Uterus (tissue), 2 donors: ENCODE measurements at regions not wholly inside any gene's neighbourhood (a gene's known extent, or its start where the extent isn't known, plus 50 kb on each side); places are given as distances from the start of the nearest gene placed in this dataset.

ENCODE experiments used
- CTCF ChIP-seq, 4 experiments: fragments of 200-600 bp in 2 of 4; fragments of 450-650 bp in 2 of 4; sonication (generic) in 2 of 4; IDR thresholded peaks; one replicate each; pipeline ENCODE4 v1.5.1; 2016 to 2019; ENCODE audit warnings: antibody characterized with exemption in 4 of 4, mild to moderate bottlenecking in 2 of 4, moderate library complexity in 1 of 4
- POLR2A ChIP-seq, 2 donors: fragments of 450-650 bp; IDR thresholded peaks; one replicate each; pipeline ENCODE4 v1.6.1; 2016; ENCODE audit warnings: antibody characterized with exemption in 2 of 2, mild to moderate bottlenecking in 1 of 2, moderate library complexity in 1 of 2

GRCh38 chr6:67391955-67392354 lies 1243.1 kb upstream of the ADGRB3 start:
- no peak for TF ChIP-seq CTCF (IDR thresholded peaks at IDR 0.05)
- TF ChIP-seq POLR2A (IDR thresholded peaks at IDR 0.05) = no peak
